Stimulated activated CD8-positive, alpha-beta memory T cell treated with anti-CD3 and anti-CD28 coated beads, Interleukin-15, amount 100 ng/mL, for 48 hours (primary cell): ENCODE measurements at regions not wholly inside any gene's neighbourhood (a gene's known extent, or its start where the extent isn't known, plus 50 kb on each side); places are given as distances from the start of the nearest gene placed in this dataset.

ENCODE experiments used
- DNase-seq, 2 donors: peaks; one replicate each; pipeline ENCODE4 v3.0.0-alpha.2; 2020; ENCODE audit warnings: low read depth in 2 of 2

GRCh38 chr2:191610756-191611155 lies 67.2 kb upstream of the NABP1 start:
- no peak for DNase-seq

GRCh38 chr2:191611614-191612013 lies 66.3 kb upstream of the NABP1 start:
- no peak for DNase-seq

- DNase-seq: no peak
These were observed 65.4 kb upstream of the NABP1 start for GRCh38 chr2:191612496-191612895.

- DNase-seq: no peak
These were observed 63.2 kb upstream of the NABP1 start for GRCh38 chr2:191614759-191615158.

GRCh38 chr2:191615596-191615995 lies 62.3 kb upstream of the NABP1 start:
- DNase-seq: no peak

GRCh38 chr2:191617575-191617974 lies 60.4 kb upstream of the NABP1 start:
- DNase-seq: peak in 1 of 2 donors; percentile 22

GRCh38 chr2:191618046-191618780 lies 59.7 kb upstream of the NABP1 start:
- DNase-seq: no peak

- no peak for DNase-seq
These were observed 59.1 kb upstream of the NABP1 start for GRCh38 chr2:191618786-191619185.

GRCh38 chr2:191620144-191620543 lies 57.8 kb upstream of the NABP1 start:
- DNase-seq: no peak

- DNase-seq: peak in 1 of 2 donors; percentile 12
These were observed 55.3 kb upstream of the NABP1 start for GRCh38 chr2:191622374-191623320.

GRCh38 chr2:191625016-191625415 lies 52.9 kb upstream of the NABP1 start:
- no peak for DNase-seq

GRCh38 chr2:191625446-191625845 lies 52.5 kb upstream of the NABP1 start:
- no peak for DNase-seq

GRCh38 chr2:191626497-191627151 lies 51.3 kb upstream of the NABP1 start:
- DNase-seq: no peak

- no peak for DNase-seq
These were observed 50.4 kb upstream of the NABP1 start for GRCh38 chr2:191627518-191627917.
